Germinal center (tissue), 1 donor: ENCODE measurements at regions not wholly inside any gene's neighbourhood (a gene's known extent, or its start where the extent isn't known, plus 50 kb on each side); places are given as distances from the start of the nearest gene placed in this dataset.
"Not testable (repeated sequence)": the region's sequence is repeated elsewhere in the genome, so short reads cannot be mapped to it uniquely, and the experiment has no call there.

Source experiments
- DNase-seq: peaks from one replicate; pipeline ENCODE4 v3.0.0; 2012; ENCODE audit warnings: mixed read lengths, low spot score

DNA sequence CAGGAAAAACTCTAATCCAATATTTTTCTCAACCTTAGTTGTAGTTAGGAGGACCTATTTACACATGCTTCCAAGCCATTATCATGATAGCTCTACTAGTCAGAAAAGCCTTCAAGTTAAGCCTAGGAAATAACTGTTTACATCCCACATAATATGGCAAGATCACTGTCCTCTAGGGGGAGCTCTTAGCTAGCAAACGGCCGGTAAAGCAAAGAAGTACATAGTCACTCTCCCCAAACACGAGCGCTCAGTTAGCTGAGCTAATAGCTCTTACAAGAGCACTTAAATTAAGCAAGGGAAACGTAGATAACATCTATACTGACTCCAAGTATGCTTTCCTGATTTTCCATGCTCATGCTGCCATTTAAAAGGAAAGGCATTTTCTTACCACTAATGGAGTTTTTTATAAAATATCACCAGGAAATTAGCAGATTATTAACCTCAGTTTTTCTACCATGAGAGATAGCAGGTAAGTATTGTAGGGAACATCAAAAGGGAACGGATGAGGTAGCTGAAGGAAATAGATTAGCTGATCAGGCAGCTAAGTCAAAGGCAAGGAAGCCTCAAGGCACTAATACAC, 100.6 kb upstream of the PABPC3 start:
- peak; percentile 59 for DNase-seq

DNA sequence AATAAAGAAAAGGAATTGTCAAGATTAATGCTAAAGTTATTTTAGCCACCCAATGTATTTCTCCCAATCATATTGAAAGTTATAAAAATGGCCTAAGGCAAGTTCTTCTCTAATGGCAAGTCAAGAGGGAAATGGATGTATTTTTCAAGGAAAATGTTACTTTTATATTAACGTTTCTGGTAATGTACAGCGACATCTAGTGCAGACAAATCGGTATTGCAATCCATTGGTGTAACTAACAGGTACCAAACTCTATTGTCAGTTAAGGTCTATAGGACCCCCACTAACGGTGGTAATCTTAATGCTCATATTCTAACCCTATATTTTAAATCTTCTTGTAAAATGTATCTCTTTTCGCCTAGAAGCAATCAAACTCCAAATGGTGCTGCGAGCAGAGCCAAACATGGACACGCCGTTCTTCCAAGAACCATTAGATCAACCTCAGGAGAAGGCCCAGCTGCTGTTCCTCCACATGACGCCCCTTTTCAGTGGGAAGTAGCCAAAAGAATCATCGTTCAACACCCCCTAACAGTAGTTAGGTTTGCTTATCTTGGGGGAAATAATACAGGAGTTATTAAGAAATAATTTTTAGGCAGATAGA, 98.5 kb upstream of the PABPC3 start:
- DNase-seq: peak; percentile 14

DNA sequence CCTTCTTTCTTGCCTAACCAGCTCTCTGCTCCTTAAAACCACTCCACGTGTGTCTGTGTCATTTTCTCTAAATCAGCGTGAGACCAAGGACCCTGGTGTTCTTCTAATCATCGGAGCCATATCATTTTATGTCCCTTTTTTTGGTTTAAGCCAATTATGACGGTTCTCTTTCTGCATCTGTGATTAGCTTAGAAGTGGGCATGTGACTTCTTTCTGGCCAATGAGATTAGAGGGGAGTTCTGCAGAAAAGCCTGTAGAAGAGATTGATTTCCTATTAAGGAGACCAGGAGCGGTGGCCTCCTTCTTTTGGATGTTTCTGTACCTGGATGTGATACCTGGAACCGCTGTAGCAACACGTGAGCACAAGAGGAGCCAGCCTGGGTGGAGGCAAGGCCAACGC, 97.5 kb upstream of the PABPC3 start:
- no peak for DNase-seq

DNA sequence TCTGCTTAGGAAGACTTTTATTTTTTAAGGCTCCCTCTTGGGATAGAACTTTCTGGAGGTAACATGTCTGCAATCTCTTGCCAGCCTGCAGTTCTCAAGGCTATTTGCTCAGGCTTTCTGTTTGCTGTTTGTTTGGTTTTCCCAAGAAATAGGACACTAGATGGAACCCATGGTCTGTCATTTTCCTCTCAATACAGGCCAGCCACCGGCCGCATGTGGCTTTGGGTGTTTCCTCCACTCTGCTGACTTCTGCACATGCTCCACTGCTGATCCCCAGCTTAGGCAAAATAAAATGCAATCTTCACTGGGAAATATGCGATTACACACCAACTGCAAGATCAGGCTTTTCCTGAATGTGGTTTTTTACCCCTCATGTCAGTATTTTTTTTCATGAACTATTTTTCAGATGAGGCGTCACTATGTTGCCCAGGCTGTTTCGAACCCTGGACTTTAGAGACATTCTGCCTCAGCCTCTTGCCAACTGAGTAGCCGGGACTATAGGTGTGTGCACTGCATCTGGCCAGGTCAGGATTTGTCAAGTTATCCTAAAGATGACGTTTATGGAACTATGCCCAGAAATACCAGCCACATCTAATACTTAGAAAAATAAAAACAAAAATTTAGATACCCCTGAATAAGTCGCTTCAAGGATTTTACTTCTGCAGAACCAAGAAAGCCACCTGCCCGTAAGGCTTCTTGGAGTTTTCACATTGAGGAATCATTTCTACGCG, 94.3 kb upstream of the PABPC3 start:
- DNase-seq: no peak

DNA sequence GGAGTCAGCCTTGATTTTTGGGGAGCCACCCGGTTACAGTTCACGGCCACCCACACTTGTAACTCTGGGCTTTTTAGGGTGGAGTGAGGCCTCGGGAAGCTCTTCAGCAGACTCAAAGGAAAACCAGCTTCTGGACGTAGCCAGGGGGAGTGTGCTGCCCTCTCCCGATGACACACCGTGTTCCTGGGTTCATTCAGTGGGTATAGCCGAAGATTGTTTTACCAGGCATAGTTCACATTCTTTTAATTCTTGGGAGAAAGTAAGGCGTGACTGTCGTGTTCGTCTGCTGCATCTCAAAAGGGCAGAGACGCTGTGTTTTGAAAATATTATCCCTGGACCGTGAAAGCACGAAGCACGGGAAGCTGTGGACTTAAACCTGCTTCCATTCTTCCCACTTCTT, 93.6 kb upstream of the PABPC3 start:
- DNase-seq: not testable (repeated sequence)

DNA sequence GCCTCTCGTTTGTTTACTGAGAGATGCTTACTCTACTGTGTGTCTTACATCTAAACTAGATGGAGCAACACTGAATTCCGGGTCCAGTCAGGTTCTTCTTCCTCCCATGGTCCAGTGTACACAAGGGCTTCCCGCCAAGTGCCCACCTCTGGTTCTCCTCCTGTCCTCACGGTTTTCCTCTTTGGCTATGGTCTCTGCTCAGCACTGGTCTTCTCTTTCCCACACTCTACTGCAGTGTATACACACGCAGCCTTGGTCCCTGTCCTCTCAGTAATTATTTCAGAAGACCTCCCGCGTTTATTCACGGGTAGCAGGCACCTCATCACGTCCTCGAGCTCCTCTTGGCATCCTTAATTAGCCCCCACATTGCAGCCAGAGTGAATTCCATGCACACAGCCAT, 91.4 kb upstream of the PABPC3 start:
- DNase-seq: not testable (repeated sequence)

DNA sequence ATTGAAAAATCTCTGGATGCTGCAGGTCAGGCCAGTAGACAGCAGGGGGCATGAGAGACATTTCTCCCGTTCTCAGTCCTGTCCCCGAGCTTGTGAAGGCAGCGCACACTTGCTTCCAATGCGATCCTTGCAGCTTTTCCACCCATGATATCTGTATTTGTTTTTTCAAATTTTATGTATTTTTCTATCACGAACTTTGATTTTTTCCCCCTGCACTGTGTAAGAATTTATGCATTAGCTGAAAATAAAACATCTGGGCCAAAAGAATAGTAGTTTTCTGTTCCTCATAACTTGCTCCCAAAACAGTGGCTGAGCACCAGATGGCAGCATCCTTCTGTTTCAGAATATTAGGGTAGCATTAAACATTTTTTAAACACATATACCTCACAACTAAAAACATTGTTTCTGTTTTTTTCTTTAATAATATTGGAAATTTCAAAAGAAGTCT, 90.9 kb upstream of the PABPC3 start:
- peak; percentile 23 for DNase-seq

DNA sequence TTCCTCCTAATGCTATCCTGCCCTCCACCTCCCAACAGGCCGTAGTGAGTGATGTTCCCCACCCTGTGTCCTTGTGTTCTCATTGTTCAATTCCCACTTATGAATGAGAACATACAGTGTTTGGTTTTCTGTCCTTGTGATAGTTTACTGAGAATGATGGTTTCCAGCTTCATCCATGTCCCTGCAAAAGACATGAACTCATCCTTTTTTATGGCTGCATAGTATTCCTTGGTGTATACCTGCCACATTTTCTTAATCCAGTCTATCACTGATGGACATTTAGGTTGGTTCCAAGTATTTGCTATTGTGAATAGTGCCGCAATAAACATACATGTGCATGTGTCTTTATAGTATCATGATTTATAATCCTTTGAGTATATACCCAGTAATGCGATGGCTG, 88.5 kb upstream of the PABPC3 start:
- DNase-seq: not testable (repeated sequence)

DNA sequence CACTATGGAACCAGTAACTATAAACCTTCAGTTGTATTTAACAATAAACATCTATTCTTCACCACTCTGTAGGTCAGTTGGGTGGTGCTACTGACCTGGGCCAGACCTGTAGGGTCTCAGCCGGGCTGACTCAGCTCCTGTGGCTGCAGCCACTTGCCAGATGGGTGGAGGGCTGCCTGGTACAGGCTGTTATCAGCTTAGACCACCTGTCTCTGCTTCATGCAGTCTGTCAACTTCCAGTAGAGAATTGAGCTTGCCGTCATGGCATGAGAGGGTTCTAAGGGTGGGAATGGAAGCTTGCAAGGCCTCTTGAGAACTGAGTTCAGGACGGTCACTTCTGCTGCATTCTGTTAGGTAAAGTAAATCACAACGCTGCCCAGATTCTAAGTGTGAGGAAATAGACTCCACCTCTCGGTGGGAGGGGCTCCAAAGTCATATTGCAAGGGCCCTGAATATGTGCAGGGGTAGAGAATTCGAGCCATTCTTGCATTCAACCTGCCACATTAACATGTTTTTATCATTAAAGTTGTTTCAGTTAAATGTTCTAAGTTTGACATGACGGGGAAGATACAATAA, 81.5 kb upstream of the PABPC3 start:
- not testable (repeated sequence) for DNase-seq

DNA sequence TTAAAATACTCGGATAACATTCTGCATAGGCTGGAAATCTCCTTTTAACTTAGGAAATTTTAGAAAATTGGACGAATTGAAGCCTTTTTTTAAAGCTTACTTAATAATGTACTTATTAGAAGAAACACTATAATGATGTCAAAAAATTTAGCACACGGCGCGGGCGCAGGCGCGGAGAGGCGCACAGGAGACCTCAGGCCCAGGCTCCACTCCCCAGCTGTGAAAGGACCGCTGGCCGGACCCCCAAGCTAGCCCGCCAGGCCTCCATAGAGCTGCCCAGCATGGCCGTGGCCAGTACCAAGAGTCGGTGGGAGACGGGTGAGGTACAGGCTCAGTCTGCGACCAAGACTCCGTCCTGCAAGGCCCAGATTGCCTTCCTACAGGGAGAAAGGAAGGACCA, 78.8 kb upstream of the PABPC3 start:
- not testable (repeated sequence) for DNase-seq

DNA sequence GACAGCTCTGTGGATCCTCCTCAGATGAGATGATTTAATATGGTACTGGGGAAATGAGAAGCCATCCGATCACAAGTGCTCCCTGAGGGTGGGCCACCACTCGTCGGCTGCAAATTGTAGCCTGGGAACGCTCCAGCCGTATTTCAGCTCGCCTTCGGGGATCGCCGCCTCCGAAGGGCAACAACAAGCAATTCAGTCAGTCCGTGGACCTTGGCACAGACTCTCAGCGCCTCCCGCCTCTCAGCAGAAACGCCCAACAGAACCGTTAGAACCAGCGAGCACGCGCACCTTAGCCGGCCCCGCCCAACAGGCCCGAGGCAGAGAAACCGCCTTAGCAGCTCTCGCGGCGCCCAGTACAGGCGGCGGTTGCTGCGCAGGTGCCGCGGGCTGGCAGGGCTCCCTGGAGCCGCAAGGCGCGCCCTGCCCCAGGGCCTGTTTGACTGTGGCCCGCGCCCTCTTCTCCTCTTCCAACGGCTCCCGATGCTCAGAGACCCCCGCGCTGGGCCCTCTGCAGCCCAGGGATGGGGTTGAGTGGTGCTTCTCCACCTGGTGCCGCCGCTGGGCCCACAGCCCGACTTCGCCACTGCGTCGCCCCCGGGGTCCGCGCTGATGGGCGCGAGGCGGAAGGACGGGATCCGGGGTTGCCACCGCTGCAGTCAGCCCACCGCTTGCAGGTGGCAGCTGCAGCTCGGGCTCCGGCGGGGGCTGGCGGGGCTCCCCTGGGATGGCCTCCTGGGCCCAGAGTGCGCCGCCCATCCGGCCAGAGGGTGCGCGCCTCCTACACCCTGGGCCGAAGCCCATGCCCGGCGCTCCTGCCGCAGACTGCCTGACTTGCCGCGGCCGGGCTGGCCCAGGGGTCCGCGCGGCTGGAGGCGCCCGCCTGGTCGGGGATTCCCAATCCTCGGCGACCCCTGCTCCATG, 77.9 kb upstream of the PABPC3 start:
- peak; percentile 47 for DNase-seq

DNA sequence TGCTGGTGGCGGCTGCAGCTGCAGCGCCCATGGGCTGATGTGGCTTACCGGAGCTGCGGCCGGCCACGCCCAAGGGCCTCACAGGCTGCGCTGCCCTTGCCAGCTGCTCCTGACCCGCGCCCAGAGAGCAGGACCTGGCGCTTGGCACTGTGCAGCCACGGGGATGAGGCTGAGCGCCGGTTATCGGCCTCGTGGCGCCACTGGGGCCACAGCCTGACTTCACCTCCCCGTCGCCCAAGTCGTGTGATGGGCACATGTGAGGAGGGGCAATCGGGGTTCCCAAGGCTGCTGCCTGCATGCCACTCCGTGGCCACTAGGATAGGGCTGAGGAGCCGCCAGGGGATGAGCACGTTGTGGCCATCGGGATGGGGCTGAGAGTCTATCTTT, 77.2 kb upstream of the PABPC3 start:
- no peak for DNase-seq

DNA sequence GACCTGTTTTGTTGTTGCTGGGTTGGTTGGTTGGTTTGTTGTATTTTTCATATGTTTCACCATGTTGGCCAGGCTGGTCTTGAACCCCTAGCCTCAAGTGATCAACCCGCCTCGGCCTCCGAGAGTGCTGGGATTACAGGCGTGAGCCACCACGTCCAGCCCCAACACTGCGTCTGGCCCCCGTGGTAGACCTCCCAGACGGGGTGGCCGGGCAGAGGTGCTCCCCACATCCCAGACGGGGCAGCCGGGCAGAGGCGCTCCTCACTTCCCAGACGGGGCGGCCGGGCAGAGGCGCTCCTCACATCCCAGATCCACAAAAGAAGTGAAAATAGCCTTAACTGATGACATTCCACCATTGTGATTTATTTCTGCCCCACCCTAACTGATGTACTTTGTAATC, 76.2 kb upstream of the PABPC3 start:
- not testable (repeated sequence) for DNase-seq

DNA sequence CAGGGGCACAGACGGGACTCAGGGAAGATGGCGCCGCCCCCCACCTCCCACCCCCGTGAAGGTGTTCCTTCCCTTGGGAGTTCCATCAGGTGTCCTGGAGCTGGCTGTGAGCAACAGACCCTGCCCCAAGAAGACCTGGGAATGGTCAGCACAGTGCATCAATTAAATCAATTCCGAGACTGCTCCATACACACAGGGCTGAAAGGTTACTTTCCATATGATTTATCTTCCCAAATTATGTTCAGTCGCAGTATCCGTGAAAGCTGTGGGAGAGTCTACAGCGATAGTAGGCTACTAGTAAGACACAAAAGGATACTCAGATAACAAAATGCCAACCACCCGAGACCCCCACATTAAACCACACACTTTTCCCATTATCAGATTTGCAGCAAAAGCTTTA, 71.8 kb upstream of the PABPC3 start:
- no peak for DNase-seq

DNA sequence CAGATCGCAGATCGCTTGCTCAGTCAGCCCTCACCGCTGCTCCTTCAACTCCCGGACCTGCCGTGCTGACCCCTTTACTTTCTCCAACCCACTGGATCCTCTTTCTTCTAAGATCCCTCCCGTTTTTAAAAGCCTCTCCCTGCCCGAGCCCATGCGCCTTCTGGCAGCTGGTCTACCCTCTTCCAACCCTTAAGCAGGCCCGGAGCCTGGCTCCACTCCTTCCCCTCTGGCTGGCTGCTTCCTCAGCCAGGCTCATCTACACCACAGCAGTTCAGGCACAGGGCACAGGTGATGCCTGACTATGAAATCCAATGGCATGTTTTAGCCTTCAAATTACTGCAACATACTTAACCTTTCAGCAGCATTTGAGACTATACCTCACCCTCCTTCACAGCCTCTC, 63.8 kb upstream of the PABPC3 start:
- DNase-seq: no peak

DNA sequence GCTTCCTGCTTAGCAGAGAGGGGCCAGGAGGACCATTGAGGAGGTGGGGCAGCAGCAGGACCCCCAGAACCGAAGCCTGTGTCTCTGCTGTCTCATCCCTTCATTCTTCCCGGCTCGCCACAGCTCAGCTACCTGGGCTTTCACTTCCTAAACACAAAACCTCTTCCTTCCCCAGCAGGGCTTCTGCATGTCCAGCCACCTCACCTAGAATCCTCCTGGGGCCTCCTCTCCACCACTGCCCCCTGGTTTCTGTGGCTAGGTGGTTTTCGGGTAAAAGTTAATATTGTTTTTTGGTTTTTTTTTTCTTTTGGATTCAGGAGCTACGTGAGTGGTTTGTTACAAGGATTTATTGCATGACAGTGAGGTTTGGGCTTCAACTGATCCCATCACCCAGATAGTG, 61.8 kb upstream of the PABPC3 start:
- DNase-seq: no peak

DNA sequence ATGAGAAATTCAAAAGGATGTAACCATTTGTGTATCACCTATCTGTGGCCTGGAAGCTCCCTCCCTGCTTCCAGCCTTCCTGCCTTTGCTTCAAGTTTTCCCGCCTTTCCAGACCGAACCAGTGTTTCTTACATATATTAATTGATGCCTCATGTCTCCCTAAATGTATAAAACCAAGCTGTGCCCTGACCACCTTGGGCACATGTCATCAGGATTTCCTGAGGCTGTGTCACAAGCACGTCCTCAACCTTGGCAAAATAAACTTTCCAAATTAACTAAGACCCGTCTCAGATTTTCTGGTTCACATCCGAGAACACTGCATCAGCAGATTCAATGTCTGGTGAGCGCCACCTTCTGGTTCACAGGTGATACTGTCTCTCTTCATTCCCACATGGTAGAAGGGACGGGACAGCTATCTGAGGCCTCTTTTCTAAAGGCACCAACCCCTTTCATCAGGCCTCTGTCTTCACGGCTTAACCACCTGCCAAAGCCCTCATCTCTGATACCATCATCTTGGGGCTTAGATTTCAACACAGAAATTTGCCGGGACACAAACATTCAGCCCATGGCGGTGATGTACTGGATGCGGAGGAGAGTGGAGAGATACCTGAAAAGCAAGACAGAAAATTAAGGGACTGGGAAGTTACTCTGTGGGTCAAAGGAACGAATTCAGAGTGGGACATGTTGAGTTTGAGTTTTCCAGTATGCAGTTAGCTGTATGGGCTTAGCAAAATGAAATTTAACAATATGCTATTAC, 58.7 kb upstream of the PABPC3 start:
- peak; percentile 41 for DNase-seq

DNA sequence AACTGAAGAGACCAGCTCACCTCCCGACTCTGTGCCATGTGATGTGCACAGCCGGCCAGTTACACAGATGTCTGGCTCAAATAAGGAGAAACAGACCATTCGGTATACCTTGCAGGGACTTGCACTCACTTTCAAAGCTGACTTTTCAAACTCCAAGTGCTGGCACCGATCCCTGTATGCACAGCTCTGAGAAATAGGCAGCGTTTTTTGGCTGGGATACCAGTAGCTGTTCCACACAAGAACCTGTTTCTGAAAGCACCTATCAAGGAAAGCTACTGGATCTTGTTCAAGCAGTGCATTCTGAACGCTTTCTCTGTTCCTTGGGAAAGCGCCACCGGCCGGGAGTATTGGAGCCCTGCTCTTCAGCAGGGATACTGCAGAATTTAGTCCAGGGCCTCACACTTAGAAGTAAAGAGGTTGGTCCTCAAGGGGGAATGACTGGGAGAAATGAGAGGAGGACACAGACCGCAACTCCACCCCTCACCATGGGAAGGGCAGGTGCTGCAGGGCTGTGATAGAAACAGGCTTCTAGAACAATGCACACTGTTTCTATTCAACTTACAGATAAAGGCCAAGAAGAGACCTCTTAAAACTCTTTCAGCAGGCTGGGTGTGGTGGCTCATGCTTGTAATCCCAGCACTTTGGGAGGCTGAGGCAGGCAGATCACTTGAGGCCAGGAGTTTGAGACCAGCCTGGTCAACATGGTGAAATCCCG, 53.6 kb upstream of the PABPC3 start:
- no peak for DNase-seq

DNA sequence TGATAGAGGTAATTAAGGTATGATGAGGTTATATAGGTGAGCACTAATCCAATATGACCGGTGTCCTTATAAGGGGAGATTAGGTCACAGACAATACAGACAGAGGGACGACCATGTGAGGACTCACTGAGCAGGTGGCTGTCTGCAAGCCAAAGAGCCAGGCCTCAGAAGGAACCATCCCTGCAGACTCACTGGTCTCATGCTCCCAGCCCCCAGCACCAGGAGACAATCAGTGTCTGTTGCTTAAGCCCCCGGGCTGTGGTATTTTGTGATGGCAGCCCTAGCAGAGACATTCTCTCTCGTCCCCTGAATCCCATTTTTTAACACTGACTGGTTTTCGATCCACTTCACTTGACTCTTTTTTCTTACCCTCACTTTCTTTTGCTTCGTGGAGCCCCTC, 51.9 kb upstream of the PABPC3 start:
- no peak for DNase-seq
